SKM-1 (cell line): ENCODE measurements at regions not wholly inside any gene's neighbourhood (a gene's known extent, or its start where the extent isn't known, plus 50 kb on each side); places are given as distances from the start of the nearest gene placed in this dataset.

Experiments
- DNase-seq: peaks from one replicate; lab custom pipeline; 2025; ENCODE audit not compliant: unreplicated experiment; lab: John Stamatoyannopoulos, UW

DNA sequence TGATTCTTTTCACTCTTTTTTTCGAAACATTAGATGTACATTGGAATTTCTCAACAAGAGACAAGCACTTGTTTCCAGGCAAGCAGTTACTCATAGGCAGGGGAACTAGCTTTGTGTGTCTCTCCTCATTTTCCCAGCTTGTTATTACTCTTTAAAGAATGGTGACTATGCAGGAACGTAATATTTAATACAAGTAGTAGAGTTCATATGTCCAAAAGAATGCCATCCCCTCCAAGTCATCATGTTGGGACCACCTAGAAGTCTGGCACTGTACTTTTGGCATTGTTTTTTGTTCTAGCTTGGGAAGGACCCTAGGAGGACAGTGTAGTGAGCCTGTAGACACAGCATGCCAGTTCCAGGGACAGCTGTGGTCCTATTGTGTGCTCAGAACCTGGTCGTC lies 650.7 kb downstream of the INHBA start:
- DNase-seq, result no peak

- no peak for DNase-seq
These were observed 651.4 kb downstream of the INHBA start for GRCh38 chr7:41051535-41051934.

- DNase-seq, result no peak
These were observed 651.8 kb downstream of the INHBA start for GRCh38 chr7:41051062-41051461.

- no peak for DNase-seq
These were observed 654.1 kb downstream of the INHBA start for GRCh38 chr7:41048771-41049170.

GRCh38 chr7:41047789-41048191 lies 655.1 kb downstream of the INHBA start:
- DNase-seq, result no peak

- no peak for DNase-seq
These were observed 655.7 kb downstream of the INHBA start for GRCh38 chr7:41047211-41047610.

DNA sequence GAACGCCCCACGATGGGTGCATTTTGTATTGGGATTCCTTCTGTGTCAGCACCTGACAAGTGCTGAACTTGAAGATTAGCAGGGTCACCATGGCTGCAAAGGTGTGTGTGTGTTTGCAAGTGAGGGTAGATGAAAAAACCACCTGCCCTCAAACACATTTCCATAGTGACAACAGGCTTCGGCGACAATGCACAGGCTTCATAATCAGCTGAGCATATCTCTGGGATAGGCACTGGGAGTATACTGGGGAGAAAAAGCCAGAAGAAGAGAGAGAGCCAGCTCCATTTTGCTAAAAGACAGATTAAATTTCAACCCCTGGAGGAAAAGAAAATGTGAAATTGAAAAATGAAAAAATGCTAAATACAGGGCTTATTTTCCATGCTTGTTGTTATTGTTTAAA lies 656.1 kb downstream of the INHBA start:
- no peak for DNase-seq

DNA sequence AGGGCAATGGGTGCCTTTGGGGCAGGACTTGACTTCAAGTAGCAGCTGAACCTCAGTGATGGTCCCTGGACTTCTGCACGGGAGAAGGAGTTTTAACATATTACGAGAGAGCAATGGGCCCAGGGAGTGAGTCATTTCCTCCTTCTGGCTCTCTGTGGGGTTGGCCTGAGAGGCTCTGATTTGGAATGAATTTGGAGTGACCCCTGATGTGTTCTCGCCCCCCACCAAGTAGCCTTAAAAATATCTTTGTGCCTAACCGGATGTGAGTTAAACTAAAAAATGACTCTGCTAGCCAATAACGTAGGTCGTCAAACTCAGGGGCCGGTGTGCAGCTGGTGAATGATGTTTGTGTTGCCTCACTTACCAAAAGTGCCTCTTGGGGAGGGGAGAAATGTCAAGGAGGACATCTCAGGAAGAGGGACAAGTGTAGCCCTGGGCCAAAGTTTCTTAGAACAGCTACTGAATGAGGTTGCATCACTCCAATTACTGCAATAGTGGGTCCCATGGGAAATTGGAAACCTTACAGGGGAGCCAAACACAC lies 656.6 kb downstream of the INHBA start:
- no peak for DNase-seq

- DNase-seq, result no peak
These were observed 657.2 kb downstream of the INHBA start for GRCh38 chr7:41045556-41046123.

DNA sequence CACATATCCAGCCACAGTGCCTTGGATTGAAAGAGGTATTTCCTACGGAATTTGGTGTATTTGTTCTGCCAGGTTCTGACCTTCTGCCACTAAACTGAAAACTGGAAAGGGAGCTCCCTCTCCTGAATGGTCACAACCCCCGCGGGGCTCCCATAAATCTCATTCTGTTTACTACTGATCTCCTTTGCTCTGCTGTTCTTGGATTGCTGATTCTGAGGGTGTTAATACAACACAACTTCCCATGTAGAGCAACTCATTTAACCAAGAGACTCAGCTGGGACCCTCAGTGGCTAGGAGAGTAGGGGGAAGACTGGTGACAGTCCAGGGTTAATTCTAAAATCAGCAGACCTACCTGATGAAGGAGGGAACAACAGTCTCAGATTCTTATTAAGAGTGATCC lies 662.9 kb downstream of the INHBA start:
- DNase-seq, result no peak

DNA sequence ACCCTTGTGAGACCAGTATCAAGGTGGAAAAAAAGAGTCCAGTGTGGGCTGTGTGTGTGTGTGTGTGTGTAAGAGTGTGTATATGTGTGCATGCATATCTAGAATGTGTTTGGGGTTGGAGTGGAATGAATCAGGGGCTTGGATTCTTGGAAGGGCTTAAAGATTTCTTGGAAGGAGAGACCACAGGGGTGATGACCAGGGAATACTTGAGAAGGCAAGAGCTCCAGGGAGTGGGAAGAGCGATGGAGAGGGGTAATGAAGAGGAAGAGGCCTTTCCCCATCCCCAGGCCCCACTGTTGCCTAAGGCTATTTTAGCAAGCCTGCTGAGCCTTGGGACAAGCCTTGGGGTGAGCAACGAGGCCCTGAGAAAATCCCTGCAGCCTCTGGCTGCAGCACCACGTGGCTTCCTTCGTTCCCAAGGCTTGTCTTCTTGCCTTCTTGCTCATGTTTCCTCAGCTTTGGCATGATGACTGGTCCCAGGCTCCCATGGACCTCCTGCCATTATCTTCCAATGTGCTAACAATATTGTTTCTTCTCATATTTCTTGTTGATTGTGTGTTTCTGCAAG lies 663.4 kb downstream of the INHBA start:
- DNase-seq, result no peak

DNA sequence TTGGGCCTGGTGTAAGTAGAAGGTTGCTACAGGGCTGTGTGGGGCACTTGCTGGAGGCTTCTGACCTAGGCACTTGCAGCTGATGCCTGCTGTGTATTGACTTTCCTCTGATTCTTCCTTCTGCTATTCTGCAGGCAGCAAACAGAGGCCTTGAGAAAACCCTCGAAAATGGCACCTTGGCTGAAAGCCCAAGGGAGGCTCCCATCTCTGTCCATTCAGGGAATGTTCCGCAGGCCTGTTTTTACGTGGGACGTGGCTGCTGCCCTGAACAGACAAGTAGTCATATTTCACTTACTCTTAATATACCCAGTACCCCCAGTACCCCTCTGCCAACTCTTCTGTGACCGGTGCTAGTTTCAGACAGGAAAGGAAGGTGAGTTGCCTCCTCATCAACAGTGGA lies 664.7 kb downstream of the INHBA start:
- DNase-seq, result no peak

GRCh38 chr7:41037691-41038090 lies 665.2 kb downstream of the INHBA start:
- no peak for DNase-seq

DNA sequence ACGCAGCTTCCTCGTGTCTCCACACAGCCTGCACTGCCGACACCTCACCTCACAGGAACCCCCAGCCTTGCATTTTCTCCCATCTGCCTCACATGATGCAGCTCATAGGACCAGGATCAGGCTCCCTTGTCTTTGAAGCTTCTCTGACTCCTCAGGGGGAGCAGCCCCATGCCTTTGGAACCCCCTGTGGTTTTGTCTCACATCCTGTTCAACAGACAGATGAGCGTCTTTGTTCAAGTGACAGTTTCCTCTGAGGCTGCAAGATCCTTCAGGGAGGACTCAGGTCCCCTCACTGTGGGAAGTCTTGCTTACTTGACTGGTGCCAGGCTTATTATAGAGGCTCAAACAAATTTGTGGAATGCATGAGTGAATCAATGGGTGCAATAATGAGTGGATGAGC lies 667.1 kb downstream of the INHBA start:
- no peak for DNase-seq

DNA sequence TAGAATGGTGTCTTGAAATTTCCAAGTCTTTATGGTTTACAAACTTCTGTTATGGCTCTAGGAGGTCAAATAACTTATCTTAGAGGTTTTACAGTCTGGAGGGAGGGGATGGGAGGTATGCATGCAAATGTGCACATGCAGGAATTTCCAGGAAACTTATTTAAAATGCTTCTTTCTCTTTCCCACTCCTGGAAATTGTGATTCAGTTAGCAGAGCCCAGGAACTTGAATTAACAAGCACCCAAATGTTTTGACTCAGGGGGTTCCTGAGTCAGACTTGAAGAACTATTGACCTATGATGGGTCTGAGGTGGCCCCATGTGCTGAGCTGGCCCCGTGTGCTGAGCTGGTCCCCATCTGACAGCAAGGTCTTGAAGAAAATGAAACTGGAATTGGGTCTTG lies 669.4 kb downstream of the INHBA start:
- DNase-seq, result no peak

DNA sequence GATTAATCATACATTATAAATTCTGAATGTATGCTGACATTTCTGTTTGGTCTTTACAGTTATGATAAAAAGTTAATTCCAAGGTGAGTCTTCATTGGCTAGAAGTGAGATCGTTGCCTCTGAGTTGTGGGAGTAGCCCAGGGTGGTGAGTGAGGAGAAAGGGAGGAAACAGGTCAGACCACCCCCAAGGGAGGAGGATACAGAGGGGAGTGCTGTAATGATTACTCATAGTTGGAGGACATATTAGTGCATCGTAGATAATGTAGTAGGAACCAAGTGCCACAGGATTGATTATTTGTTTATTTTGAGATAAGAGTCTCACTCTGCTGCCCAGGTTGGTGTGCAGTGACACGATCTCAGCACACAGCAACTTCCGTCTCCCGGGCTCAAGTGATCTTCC lies 672.2 kb downstream of the INHBA start:
- DNase-seq, result no peak

- no peak for DNase-seq
These were observed 673.8 kb downstream of the INHBA start for GRCh38 chr7:41029072-41029499.

- no peak for DNase-seq
These were observed 674.3 kb downstream of the INHBA start for GRCh38 chr7:41028580-41028979.

- no peak for DNase-seq
These were observed 675.3 kb downstream of the INHBA start for GRCh38 chr7:41027428-41028115.

- no peak for DNase-seq
These were observed 678.8 kb downstream of the INHBA start for GRCh38 chr7:41024126-41024525.

GRCh38 chr7:41020056-41020455 lies 682.8 kb downstream of the INHBA start:
- DNase-seq, result no peak

GRCh38 chr7:41013117-41013516 lies 689.8 kb downstream of the INHBA start:
- no peak for DNase-seq
